Suprapubic skin (tissue), 4 donors: ENCODE measurements at regions not wholly inside any gene's neighbourhood (a gene's known extent, or its start where the extent isn't known, plus 50 kb on each side); places are given as distances from the start of the nearest gene placed in this dataset.

ENCODE experiments used
- DNase-seq, 2 donors: peaks; one replicate each; pipeline ENCODE4 v3.0.0-alpha.2; 2019; ENCODE audit warnings: low spot score in 2 of 2
- H3K27ac ChIP-seq: fragments of 200-600 bp; sonication (generic); one replicate; pipeline ENCODE4 v1.5.1; 2019
- H3K27me3 ChIP-seq: fragments of 200-600 bp; sonication (generic); one replicate; pipeline ENCODE4 v1.5.1; 2019
- H3K36me3 ChIP-seq: fragments of 200-600 bp; sonication (generic); one replicate; pipeline ENCODE4 v1.5.1; 2019
- H3K4me1 ChIP-seq: fragments of 200-600 bp; sonication (generic); one replicate; pipeline ENCODE4 v1.5.1; 2019
- H3K4me3 ChIP-seq: fragments of 200-600 bp; sonication (generic); one replicate; pipeline ENCODE4 v1.5.1; 2019; ENCODE audit warnings: mild to moderate bottlenecking
- H3K9me3 ChIP-seq: fragments of 200-600 bp; sonication (generic); one replicate; pipeline ENCODE4 v1.5.1; 2019
- EP300 ChIP-seq: sonication (generic); formaldehyde crosslinking; IDR thresholded peaks from one replicate; pipeline ENCODE4 v1.6.1; 2017; ENCODE audit warnings: antibody characterized with exemption
- POLR2A ChIP-seq, 2 donors: fragments of 450-650 bp; IDR thresholded peaks; one replicate each; pipeline ENCODE4 v1.6.1; 2017; ENCODE audit warnings: antibody characterized with exemption in 2 of 2, mild to moderate bottlenecking in 2 of 2, moderate library complexity in 2 of 2
- POLR2AphosphoS5 ChIP-seq, 3 donors: sonication (generic); formaldehyde crosslinking; IDR thresholded peaks; one replicate each; pipeline ENCODE4 v1.6.1; 2017; ENCODE audit warnings: antibody characterized with exemption in 3 of 3
- WGBS: methylation state at CpG from one replicate; pipeline ENCODE4 v1.1.5; 2018; 5-methylcytosine and 5-hydroxymethylcytosine counted together
- TF ChIP-seq, protein P1 (sequence below), 2 donors: fragments of 200-600 bp in 1 of 2; fragments of 450-650 bp in 1 of 2; sonication (generic) in 1 of 2; IDR thresholded peaks; one replicate each; pipeline ENCODE4 v1.5.1; 2016 to 2019; ENCODE audit warnings: antibody characterized with exemption in 2 of 2, mild to moderate bottlenecking in 1 of 2, moderate library complexity in 1 of 2

- 70% methylated on average over 7 of the region's 7 CpGs for WGBS
- DNase-seq = no peak
- H3K27me3 ChIP-seq = no peaks in the 10 kb centered on the region
- TF ChIP-seq POLR2A (IDR thresholded peaks at IDR 0.05) (no peak), EP300 (no peak), POLR2AphosphoS5 (IDR thresholded peaks at IDR 0.05) (no peak)
- TF ChIP-seq, protein P1, sequence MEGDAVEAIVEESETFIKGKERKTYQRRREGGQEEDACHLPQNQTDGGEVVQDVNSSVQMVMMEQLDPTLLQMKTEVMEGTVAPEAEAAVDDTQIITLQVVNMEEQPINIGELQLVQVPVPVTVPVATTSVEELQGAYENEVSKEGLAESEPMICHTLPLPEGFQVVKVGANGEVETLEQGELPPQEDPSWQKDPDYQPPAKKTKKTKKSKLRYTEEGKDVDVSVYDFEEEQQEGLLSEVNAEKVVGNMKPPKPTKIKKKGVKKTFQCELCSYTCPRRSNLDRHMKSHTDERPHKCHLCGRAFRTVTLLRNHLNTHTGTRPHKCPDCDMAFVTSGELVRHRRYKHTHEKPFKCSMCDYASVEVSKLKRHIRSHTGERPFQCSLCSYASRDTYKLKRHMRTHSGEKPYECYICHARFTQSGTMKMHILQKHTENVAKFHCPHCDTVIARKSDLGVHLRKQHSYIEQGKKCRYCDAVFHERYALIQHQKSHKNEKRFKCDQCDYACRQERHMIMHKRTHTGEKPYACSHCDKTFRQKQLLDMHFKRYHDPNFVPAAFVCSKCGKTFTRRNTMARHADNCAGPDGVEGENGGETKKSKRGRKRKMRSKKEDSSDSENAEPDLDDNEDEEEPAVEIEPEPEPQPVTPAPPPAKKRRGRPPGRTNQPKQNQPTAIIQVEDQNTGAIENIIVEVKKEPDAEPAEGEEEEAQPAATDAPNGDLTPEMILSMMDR (IDR thresholded peaks at IDR 0.05) = no peak
- peak overlapping the region; percentile 27 for H3K27ac ChIP-seq
- H3K4me1 ChIP-seq = peaks cover 12% of the 10 kb centered on the region
- no peaks in the 10 kb centered on the region for H3K36me3 ChIP-seq
- no peak overlapping the region for H3K4me3 ChIP-seq
- H3K9me3 ChIP-seq = no peaks in the 10 kb centered on the region
Measured at GRCh38 chr15:62584301-62585235, 419.5 kb upstream of the C2CD4B start.

- H3K4me3 ChIP-seq = no peak overlapping the region
- no peak overlapping the region for H3K27ac ChIP-seq
- H3K36me3 ChIP-seq = no peaks in the 10 kb centered on the region
- TF ChIP-seq EP300 (no peak), POLR2A (IDR thresholded peaks at IDR 0.05) (no peak), POLR2AphosphoS5 (IDR thresholded peaks at IDR 0.05) (no peak)
- TF ChIP-seq, protein P1 (IDR thresholded peaks at IDR 0.05) = no peak
- DNase-seq = no peak
- peaks cover 9% of the 10 kb centered on the region for H3K4me1 ChIP-seq
- H3K27me3 ChIP-seq = no peaks in the 10 kb centered on the region
- H3K9me3 ChIP-seq = no peaks in the 10 kb centered on the region
- 95% methylated on average over 5 of the region's 5 CpGs for WGBS
Measured at GRCh38 chr15:62588938-62589670, 424.0 kb upstream of the C2CD4B start.

GRCh38 chr15:62591842-62592838 is 427.1 kb upstream of the C2CD4B start:
- TF ChIP-seq POLR2AphosphoS5 (IDR thresholded peaks at IDR 0.05) = no peak
- no peak for TF ChIP-seq POLR2A (IDR thresholded peaks at IDR 0.05)
- TF ChIP-seq EP300 = no peak
- TF ChIP-seq, protein P1 (IDR thresholded peaks at IDR 0.05) = no peak
- Histone ChIP-seq H3K27ac (peak overlapping the region; percentile 4), H3K4me3 (no peak overlapping the region), H3K9me3 (no peaks in the 10 kb centered on the region), H3K36me3 (no peaks in the 10 kb centered on the region), H3K4me1 (peaks cover 4% of the 10 kb centered on the region), H3K27me3 (no peaks in the 10 kb centered on the region)
- WGBS = 76% methylated on average over 8 of the region's 8 CpGs
- DNase-seq = no peak

- DNase-seq = no peak
- H3K27ac ChIP-seq = no peak overlapping the region
- TF ChIP-seq POLR2A (IDR thresholded peaks at IDR 0.05) (no peak), POLR2AphosphoS5 (IDR thresholded peaks at IDR 0.05) (no peak), EP300 (no peak)
- TF ChIP-seq, protein P1 (IDR thresholded peaks at IDR 0.05) = no peak
- H3K4me1 ChIP-seq = peaks cover 4% of the 10 kb centered on the region
- H3K27me3 ChIP-seq = no peaks in the 10 kb centered on the region
- no peaks in the 10 kb centered on the region for H3K9me3 ChIP-seq
- H3K36me3 ChIP-seq = no peaks in the 10 kb centered on the region
- 53% methylated on average over 1 of the region's 1 CpG for WGBS
- H3K4me3 ChIP-seq = no peak overlapping the region
Measured at GRCh38 chr15:62592920-62593319, 427.8 kb upstream of the C2CD4B start.
